ENCODE measurements at regions not wholly inside any gene's neighbourhood (a gene's known extent, or its start where the extent isn't known, plus 50 kb on each side); places are given as distances from the start of the nearest gene placed in this dataset.

- TF ChIP-seq CTCF (IDR thresholded peaks at IDR 0.05; ENCODE audit: low read depth, low read length) (no peak), EZH2phosphoT487 (IDR thresholded peaks at IDR 0.05; ENCODE audit: low read depth) (no peak)
These were observed 416.5 kb downstream of the BCKDHB start for GRCh38 chr6:80523010-80523409.
